HL-60 (cell line): ENCODE measurements at regions not wholly inside any gene's neighbourhood (a gene's known extent, or its start where the extent isn't known, plus 50 kb on each side); places are given as distances from the start of the nearest gene placed in this dataset.

Source experiments
- POLR2AphosphoS5 ChIP-seq: IDR thresholded peaks from 2 replicates; pipeline ENCODE4 v1.6.1; 2012; ENCODE audit warnings: low read depth
- SPI1 ChIP-seq: IDR thresholded peaks from 2 replicates; pipeline ENCODE4 v1.6.1; 2012; ENCODE audit warnings: low read depth, mild to moderate bottlenecking, borderline replicate concordance
- TF ChIP-seq, protein P1 (sequence below): IDR thresholded peaks from one replicate; pipeline ENCODE4 v1.5.1; 2011; ENCODE audit warnings: low read length, control low read depth, inconsistent platforms; ENCODE audit not compliant: insufficient read depth
- TF ChIP-seq, protein P2 (sequence below): IDR thresholded peaks from 2 replicates; pipeline ENCODE4 v1.6.1; 2012; ENCODE audit warnings: low read depth; ENCODE audit not compliant: insufficient replicate concordance

- TF ChIP-seq SPI1 (no peak), POLR2AphosphoS5 (no peak)
- TF ChIP-seq, protein P1, sequence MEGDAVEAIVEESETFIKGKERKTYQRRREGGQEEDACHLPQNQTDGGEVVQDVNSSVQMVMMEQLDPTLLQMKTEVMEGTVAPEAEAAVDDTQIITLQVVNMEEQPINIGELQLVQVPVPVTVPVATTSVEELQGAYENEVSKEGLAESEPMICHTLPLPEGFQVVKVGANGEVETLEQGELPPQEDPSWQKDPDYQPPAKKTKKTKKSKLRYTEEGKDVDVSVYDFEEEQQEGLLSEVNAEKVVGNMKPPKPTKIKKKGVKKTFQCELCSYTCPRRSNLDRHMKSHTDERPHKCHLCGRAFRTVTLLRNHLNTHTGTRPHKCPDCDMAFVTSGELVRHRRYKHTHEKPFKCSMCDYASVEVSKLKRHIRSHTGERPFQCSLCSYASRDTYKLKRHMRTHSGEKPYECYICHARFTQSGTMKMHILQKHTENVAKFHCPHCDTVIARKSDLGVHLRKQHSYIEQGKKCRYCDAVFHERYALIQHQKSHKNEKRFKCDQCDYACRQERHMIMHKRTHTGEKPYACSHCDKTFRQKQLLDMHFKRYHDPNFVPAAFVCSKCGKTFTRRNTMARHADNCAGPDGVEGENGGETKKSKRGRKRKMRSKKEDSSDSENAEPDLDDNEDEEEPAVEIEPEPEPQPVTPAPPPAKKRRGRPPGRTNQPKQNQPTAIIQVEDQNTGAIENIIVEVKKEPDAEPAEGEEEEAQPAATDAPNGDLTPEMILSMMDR: no peak
- TF ChIP-seq, protein P2, sequence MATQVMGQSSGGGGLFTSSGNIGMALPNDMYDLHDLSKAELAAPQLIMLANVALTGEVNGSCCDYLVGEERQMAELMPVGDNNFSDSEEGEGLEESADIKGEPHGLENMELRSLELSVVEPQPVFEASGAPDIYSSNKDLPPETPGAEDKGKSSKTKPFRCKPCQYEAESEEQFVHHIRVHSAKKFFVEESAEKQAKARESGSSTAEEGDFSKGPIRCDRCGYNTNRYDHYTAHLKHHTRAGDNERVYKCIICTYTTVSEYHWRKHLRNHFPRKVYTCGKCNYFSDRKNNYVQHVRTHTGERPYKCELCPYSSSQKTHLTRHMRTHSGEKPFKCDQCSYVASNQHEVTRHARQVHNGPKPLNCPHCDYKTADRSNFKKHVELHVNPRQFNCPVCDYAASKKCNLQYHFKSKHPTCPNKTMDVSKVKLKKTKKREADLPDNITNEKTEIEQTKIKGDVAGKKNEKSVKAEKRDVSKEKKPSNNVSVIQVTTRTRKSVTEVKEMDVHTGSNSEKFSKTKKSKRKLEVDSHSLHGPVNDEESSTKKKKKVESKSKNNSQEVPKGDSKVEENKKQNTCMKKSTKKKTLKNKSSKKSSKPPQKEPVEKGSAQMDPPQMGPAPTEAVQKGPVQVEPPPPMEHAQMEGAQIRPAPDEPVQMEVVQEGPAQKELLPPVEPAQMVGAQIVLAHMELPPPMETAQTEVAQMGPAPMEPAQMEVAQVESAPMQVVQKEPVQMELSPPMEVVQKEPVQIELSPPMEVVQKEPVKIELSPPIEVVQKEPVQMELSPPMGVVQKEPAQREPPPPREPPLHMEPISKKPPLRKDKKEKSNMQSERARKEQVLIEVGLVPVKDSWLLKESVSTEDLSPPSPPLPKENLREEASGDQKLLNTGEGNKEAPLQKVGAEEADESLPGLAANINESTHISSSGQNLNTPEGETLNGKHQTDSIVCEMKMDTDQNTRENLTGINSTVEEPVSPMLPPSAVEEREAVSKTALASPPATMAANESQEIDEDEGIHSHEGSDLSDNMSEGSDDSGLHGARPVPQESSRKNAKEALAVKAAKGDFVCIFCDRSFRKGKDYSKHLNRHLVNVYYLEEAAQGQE: no peak
Measured at GRCh38 chr2:221178139-221178538, 394.0 kb downstream of the EPHA4 start.
